ENCODE measurements at regions not wholly inside any gene's neighbourhood (a gene's known extent, or its start where the extent isn't known, plus 50 kb on each side); places are given as distances from the start of the nearest gene placed in this dataset.

GRCh38 chr5:31124026-31124425 lies 69.5 kb upstream of the CDH6 start:
- FAIRE-seq, result no peak
- no peak for TF ChIP-seq CTCF (IDR thresholded peaks at IDR 0.05; ENCODE audit: insufficient read depth, low read length, severe bottlenecking)
- Histone ChIP-seq H3K4me3 (ENCODE audit: low read depth, low read length) (no peak overlapping the region), H3K36me3 (ENCODE audit: control insufficient read depth, insufficient read depth, low read length) (no peaks in the 10 kb centered on the region), H3K27me3 (ENCODE audit: control insufficient read depth, insufficient read depth, low read length) (no peaks in the 10 kb centered on the region)
- DNase-seq (ENCODE audit: low read depth), result peak; percentile 92

- FAIRE-seq, result no peak
- no peaks in the 10 kb centered on the region for H3K27me3 ChIP-seq (ENCODE audit: control insufficient read depth, insufficient read depth, low read length)
- no peak for TF ChIP-seq CTCF (IDR thresholded peaks at IDR 0.05; ENCODE audit: insufficient read depth, low read length, severe bottlenecking)
- no peak overlapping the region for H3K4me3 ChIP-seq (ENCODE audit: low read depth, low read length)
- peak; percentile 82 for DNase-seq (ENCODE audit: low read depth)
- no peaks in the 10 kb centered on the region for H3K36me3 ChIP-seq (ENCODE audit: control insufficient read depth, insufficient read depth, low read length)
Measured at GRCh38 chr5:31122998-31123951, 70.2 kb upstream of the CDH6 start.

- FAIRE-seq (no peak), DNase-seq (ENCODE audit: low read depth) (no peak)
- H3K27me3 ChIP-seq (ENCODE audit: control insufficient read depth, insufficient read depth, low read length), result no peaks in the 10 kb centered on the region
- H3K4me3 ChIP-seq (ENCODE audit: low read depth, low read length), result no peak overlapping the region
- no peaks in the 10 kb centered on the region for H3K36me3 ChIP-seq (ENCODE audit: control insufficient read depth, insufficient read depth, low read length)
- no peak for TF ChIP-seq CTCF (IDR thresholded peaks at IDR 0.05; ENCODE audit: insufficient read depth, low read length, severe bottlenecking)
Measured at GRCh38 chr5:31121224-31121623, 72.3 kb upstream of the CDH6 start.

DNA sequence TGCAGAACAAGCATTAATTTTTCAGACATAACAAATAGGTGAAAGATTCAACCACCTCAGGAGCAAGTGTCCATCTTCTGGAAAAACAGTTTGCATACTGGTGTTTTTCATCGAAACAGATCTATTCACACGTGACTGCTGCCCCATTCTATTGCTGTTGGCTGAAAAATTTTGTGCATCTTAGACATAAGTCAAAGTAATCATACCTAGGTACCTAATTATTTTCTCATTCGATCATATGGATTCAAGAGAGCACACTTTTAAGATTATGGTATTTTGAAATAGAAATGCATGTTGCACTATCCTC lies 72.9 kb upstream of the CDH6 start:
- FAIRE-seq (no peak), DNase-seq (ENCODE audit: low read depth) (no peak)
- no peaks in the 10 kb centered on the region for H3K36me3 ChIP-seq (ENCODE audit: control insufficient read depth, insufficient read depth, low read length)
- H3K4me3 ChIP-seq (ENCODE audit: low read depth, low read length), result no peak overlapping the region
- no peak for TF ChIP-seq CTCF (IDR thresholded peaks at IDR 0.05; ENCODE audit: insufficient read depth, low read length, severe bottlenecking)
- H3K27me3 ChIP-seq (ENCODE audit: control insufficient read depth, insufficient read depth, low read length), result no peaks in the 10 kb centered on the region

DNA sequence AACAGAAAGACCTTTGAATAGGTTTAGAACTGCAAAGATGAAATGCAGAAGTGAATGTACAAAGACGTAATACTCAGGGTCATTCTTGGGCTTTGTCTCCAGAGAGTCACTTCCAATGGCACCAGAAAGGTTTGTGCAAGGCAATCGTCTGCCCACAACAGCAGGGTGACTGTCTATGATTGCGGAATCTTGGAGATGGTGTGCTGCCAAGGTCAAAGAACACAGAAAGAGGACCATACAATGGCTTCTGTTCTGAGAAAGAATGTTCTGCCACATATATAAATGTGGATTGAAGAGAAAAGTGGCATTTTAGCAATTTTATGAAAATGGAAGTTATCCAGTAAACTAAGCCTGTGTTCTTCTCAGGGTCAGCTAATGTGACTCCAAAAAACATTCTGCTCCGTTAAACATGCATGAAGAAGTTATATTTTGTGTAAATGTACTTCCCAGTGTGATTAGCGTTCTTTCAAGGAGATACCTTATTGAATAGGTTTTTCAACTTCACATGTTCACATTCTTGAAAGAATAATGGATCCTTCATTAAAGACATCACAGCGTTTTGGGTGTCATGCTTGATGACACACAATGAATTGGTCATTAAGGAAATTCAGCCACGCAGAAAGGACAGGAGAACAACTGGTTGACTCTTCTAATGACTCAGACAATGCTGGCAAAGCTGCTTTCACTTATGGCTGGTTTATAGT lies 73.4 kb upstream of the CDH6 start:
- FAIRE-seq, result peak; percentile 62

More for the DNA sequence above, 73.4 kb upstream of the CDH6 start:
- no peak overlapping the region for H3K4me3 ChIP-seq (ENCODE audit: low read depth, low read length)
- DNase-seq (ENCODE audit: low read depth), result peak; percentile 87
- no peaks in the 10 kb centered on the region for H3K27me3 ChIP-seq (ENCODE audit: control insufficient read depth, insufficient read depth, low read length)
- no peak for TF ChIP-seq CTCF (IDR thresholded peaks at IDR 0.05; ENCODE audit: insufficient read depth, low read length, severe bottlenecking)
- no peaks in the 10 kb centered on the region for H3K36me3 ChIP-seq (ENCODE audit: control insufficient read depth, insufficient read depth, low read length)
